SK-N-SH (cell line): ENCODE measurements at regions not wholly inside any gene's neighbourhood (a gene's known extent, or its start where the extent isn't known, plus 50 kb on each side); places are given as distances from the start of the nearest gene placed in this dataset.

Experiments
- CHD2 ChIP-seq: fragments of 150-350 bp; IDR thresholded peaks from 2 replicates; pipeline ENCODE4 v1.6.1; 2018; ENCODE audit warnings: low read length; ENCODE audit not compliant: partially characterized antibody
- CTCF ChIP-seq: fragments of 200-600 bp; sonication (generic); IDR thresholded peaks from 2 replicates; pipeline ENCODE4 v1.6.1; 2017; ENCODE audit warnings: antibody characterized with exemption, mild to moderate bottlenecking, moderate library complexity
- RCOR1 ChIP-seq: fragments of 150-350 bp; IDR thresholded peaks from 2 replicates; pipeline ENCODE4 v1.6.1; 2017; ENCODE audit warnings: antibody characterized with exemption, low read length
- TAF1 ChIP-seq: IDR thresholded peaks from 2 replicates; pipeline ENCODE4 v1.6.1; 2012; ENCODE audit warnings: low read depth, mild to moderate bottlenecking, low read length, moderate library complexity, borderline replicate concordance

- TF ChIP-seq TAF1 (no peak), CTCF (no peak), CHD2 (no peak), RCOR1 (no peak)
Observed at GRCh38 chr12:131351319-131352028, 359.4 kb upstream of the SFSWAP start.
